ENCODE measurements at regions not wholly inside any gene's neighbourhood (a gene's known extent, or its start where the extent isn't known, plus 50 kb on each side); places are given as distances from the start of the nearest gene placed in this dataset.

DNA sequence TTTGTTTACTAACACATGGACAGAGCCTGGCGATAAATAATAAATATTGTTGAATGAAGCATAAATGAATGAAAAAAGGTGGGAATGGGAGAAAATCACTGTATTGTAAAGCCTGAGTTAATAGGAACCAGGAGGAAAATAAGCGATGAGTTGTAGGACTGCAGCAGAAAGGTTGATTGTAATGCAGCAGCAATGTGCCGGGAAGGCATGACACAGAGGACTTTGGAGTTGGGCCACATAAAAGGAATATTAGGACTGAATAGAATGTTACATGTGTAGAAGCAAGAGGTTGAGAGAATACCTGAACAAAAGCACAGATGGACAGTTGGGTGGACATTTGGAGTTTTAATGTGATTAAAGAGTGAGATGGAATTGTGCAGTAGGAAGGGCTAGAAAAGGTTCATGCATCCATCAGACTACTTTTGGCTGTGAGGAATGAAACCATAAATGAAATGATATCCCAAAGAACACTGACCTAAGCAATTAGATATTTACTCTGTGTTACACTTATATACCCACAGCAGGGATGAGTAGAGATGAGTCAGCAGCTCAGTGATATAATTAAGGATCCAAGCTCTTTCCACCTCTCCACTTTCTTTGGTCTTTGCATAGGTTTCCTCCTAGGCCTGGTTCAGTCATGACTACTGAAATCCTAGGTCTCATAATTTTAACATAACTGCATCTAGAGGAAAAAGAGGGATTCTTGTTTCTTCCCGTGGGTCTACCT lies 55.4 kb downstream of the CCER1 start:
- no peaks in the 10 kb centered on the region for H3K4me1 Mint-ChIP-seq (ENCODE audit: low read depth)
- no peaks in the 10 kb centered on the region for H3K9me3 Mint-ChIP-seq
- no peak overlapping the region for H3K4me3 Mint-ChIP-seq
- H3K27me3 Mint-ChIP-seq: peaks cover 8% of the 10 kb centered on the region
- H3K36me3 Mint-ChIP-seq (ENCODE audit: low read depth): no peaks in the 10 kb centered on the region
- no peak overlapping the region for H3K27ac Mint-ChIP-seq

DNA sequence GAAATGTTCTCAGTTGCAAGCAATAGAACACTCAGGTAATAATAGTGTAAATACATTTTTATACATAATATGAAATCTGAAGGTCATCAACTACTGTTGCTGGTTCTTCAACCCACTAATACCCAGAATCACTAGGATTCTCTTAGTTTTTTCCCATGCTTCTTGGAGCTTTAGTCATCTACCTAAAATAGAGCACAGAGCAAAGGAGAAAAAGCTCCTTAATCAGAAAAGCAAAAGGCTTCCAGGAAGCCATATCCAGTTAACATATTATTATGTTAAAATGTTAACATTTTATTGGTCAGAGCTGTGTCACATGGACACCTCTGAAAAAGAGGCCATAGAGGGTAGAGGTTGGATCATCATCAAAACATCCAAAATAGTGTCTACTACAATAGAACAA lies 57.0 kb downstream of the CCER1 start:
- no peaks in the 10 kb centered on the region for H3K9me3 Mint-ChIP-seq
- H3K27me3 Mint-ChIP-seq: peaks cover 13% of the 10 kb centered on the region
- no peak overlapping the region for H3K4me3 Mint-ChIP-seq
- no peaks in the 10 kb centered on the region for H3K4me1 Mint-ChIP-seq (ENCODE audit: low read depth)
- H3K36me3 Mint-ChIP-seq (ENCODE audit: low read depth): no peaks in the 10 kb centered on the region
- H3K27ac Mint-ChIP-seq: no peak overlapping the region

DNA sequence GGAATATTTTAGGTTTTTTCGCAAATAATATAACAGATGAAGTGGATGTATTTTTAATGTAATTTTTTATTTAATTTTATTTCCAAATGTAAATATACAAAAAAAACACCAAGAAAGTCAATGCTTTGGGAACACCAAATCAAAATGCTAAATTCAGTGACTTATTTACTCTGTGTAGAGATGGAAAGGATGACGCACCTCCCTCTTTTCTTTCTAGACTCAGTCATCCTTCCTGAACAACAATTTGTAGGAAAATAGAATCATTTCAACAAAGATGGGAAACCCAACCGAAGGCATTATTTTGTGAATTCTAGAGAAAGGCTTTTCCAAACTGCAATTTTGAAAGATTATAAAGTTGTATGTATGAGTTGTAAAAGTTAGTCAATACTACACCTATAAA lies 57.7 kb downstream of the CCER1 start:
- Mint-ChIP-seq H3K9me3 (no peaks in the 10 kb centered on the region), H3K27ac (no peak overlapping the region), H3K4me1 (ENCODE audit: low read depth) (no peaks in the 10 kb centered on the region), H3K36me3 (ENCODE audit: low read depth) (no peaks in the 10 kb centered on the region), H3K27me3 (peaks cover 18% of the 10 kb centered on the region), H3K4me3 (no peak overlapping the region)

DNA sequence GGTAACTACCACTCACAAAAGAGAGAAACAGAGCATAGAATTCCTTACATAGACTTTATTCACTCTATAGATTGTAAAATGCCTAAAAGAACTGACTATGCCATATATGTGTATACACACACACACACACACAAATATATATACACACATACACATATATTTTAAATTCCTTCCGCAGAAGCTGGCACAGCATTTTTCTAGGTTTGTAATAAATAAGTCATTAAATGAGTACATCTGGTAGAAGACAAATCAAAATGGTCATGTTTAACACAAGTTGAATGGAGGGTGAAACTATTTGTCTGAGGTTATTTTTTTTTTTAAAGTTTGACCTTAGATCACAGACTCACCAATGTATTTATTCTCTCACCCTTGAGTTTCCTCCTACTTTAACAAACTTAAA lies 58.2 kb downstream of the CCER1 start:
- no peak overlapping the region for H3K27ac Mint-ChIP-seq
- no peaks in the 10 kb centered on the region for H3K4me1 Mint-ChIP-seq (ENCODE audit: low read depth)
- no peaks in the 10 kb centered on the region for H3K9me3 Mint-ChIP-seq
- H3K27me3 Mint-ChIP-seq: peaks cover 22% of the 10 kb centered on the region
- no peaks in the 10 kb centered on the region for H3K36me3 Mint-ChIP-seq (ENCODE audit: low read depth)
- no peak overlapping the region for H3K4me3 Mint-ChIP-seq

DNA sequence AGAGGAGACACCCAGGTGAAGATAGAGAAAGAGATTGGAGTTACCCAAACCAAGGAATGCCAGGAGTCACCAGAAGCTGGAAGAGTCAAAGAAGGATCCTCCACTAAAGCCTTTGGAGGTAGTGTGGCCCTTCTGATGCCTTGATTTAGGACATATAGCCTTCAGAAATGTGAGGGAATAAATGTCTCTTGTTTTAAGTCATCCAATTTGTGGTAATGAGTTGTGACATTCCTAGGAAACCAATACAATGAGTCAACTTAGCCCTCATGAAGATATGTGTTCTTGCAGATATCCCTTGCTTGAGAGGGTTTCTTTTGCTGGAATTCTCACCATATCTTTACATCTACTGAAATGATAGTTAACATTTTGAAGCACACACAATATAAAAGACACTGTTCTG lies 58.8 kb downstream of the CCER1 start:
- Mint-ChIP-seq H3K9me3 (no peaks in the 10 kb centered on the region), H3K27ac (no peak overlapping the region), H3K36me3 (ENCODE audit: low read depth) (no peaks in the 10 kb centered on the region), H3K4me3 (no peak overlapping the region), H3K27me3 (peaks cover 22% of the 10 kb centered on the region), H3K4me1 (ENCODE audit: low read depth) (no peaks in the 10 kb centered on the region)

DNA sequence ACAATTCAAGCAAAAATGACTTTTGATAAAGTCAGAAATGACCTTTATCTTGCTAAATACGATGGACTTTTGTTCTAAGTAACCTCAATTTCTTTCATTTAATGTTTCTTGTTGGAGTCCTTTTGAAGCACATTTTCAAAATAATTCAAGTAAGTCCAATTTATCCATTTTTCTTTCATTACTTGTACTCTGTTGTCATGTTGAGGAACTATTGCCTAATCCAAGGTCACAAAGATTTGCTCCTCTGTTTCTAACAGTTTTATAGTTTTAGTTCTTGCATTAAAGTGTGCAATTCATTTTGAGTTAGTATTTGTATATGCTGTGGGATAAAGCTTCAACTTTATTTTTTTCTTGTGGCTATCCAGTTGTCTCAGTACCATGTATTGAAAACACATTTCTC lies 66.7 kb downstream of the CCER1 start:
- Mint-ChIP-seq H3K4me1 (ENCODE audit: low read depth) (no peaks in the 10 kb centered on the region), H3K27me3 (peaks cover 12% of the 10 kb centered on the region), H3K9me3 (peaks cover 3% of the 10 kb centered on the region), H3K36me3 (ENCODE audit: low read depth) (no peaks in the 10 kb centered on the region), H3K4me3 (no peak overlapping the region), H3K27ac (no peak overlapping the region)

DNA sequence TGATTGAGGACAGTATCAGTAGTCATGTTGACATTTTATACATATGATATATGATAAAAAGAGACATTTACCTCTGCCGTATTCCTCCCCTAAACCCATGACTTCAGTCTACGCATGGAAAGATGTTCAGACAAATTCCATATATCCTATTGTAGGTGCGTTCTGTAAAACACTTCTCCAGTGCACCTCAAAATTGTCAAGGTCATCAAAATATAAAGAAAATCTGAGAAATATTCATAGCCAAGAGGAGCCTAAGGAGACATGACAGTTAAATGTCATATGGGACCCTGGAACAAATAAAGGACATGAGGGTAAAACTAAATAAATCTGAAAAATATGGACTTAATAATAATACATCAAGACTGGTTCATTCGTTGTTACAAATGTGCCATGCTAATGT lies 71.5 kb downstream of the CCER1 start:
- Mint-ChIP-seq H3K4me1 (ENCODE audit: low read depth) (no peaks in the 10 kb centered on the region), H3K9me3 (peaks cover 4% of the 10 kb centered on the region), H3K4me3 (no peak overlapping the region), H3K36me3 (ENCODE audit: low read depth) (no peaks in the 10 kb centered on the region), H3K27ac (no peak overlapping the region), H3K27me3 (no peaks in the 10 kb centered on the region)

DNA sequence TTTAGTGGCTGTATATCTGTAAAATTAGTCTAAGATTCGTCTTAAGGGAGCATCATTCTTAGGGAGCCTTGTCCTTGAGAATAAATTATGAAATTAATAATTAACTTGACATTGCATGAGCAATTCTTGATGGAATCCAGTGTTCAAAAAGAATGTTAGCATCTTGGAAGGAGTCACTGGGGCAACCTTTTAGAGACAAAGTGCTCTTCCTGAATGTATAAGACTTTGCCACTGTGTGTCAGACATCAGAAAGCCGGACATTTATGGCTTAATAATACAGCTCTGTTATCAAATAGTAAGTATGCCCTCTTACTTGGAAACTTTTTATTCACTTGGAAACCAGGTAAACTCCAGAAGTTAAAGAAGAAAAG lies 83.3 kb downstream of the CCER1 start:
- no peak overlapping the region for H3K4me3 Mint-ChIP-seq
- no peaks in the 10 kb centered on the region for H3K36me3 Mint-ChIP-seq (ENCODE audit: low read depth)
- H3K4me1 Mint-ChIP-seq (ENCODE audit: low read depth): no peaks in the 10 kb centered on the region
- H3K27me3 Mint-ChIP-seq: no peaks in the 10 kb centered on the region
- no peaks in the 10 kb centered on the region for H3K9me3 Mint-ChIP-seq
- no peak overlapping the region for H3K27ac Mint-ChIP-seq

DNA sequence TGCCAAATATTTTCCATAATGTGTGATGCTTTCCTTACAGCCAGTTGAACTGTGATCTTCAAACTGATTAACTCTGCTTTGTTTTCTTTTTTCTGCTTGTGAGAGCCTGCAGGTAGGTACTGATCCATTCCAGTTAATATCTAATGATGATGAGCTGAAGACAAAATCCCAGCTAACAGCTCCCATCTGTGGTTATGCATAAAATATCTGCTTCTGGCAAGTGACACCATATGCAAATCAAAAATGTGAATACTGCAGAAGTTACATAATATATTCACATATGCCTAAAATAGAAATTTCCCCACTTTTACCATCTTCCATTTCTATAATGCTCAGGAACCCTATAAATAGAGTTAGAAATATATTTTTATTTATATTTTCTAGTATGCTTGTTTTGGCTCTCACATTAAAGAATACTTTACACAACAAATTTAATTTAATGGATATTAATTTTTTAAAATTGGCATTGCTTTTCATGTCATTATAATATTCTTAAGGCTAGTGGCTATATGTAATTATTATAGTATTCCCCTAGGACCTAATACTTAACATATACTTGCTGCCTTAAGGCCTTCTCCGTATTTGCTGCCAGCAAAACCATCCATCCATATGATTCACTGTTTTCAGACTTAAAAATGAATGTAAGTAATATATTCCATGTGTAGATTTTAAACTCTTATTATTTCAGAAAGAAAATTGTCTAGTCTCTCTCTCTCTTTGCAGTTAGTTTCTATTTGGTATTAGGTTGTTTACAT lies 83.8 kb downstream of the CCER1 start:
- Mint-ChIP-seq H3K36me3 (ENCODE audit: low read depth) (no peaks in the 10 kb centered on the region), H3K4me3 (no peak overlapping the region), H3K27ac (no peak overlapping the region), H3K27me3 (no peaks in the 10 kb centered on the region), H3K4me1 (ENCODE audit: low read depth) (no peaks in the 10 kb centered on the region), H3K9me3 (no peaks in the 10 kb centered on the region)

DNA sequence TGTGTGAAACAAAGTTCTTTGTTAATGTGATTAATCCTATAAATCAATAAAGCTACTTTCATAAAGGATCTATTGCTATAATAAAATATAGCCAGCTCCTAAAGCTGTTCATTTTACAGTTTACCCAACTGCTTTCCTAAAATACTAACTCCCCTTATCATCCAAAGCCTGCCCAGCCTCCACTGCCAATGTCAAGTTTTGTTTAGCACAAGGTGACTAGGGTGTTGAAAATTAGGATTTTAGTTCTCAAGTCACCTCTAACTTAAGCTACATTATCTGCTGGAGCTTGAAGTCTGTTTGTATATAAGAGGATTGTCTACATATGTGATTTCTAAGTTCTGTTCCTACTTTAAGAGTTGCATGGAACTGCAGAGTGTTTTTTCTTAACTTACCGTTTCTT lies 86.3 kb downstream of the CCER1 start:
- H3K4me3 Mint-ChIP-seq: no peak overlapping the region
- H3K27ac Mint-ChIP-seq: no peak overlapping the region
- no peaks in the 10 kb centered on the region for H3K27me3 Mint-ChIP-seq
- no peaks in the 10 kb centered on the region for H3K9me3 Mint-ChIP-seq
- no peaks in the 10 kb centered on the region for H3K36me3 Mint-ChIP-seq (ENCODE audit: low read depth)
- H3K4me1 Mint-ChIP-seq (ENCODE audit: low read depth): no peaks in the 10 kb centered on the region

DNA sequence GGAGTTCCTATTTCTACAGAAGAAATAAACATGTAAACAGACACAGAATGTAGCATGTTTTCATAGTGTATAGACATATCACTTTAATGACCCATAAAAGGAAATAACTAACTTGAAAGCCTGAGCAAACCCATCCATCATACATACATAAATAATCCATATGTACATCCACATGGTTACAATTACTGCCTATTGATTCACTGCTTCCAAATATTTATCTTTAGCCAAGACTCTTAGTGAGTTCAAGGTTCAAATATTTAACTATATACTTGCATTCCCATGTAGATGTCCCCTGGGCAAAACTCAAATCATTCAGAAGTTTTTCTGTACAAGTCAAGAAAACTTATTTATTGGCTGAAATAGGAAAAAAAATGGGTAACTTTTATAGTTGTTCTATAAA lies 95.4 kb downstream of the CCER1 start:
- Mint-ChIP-seq H3K4me1 (ENCODE audit: low read depth) (no peaks in the 10 kb centered on the region), H3K27ac (no peak overlapping the region), H3K9me3 (no peaks in the 10 kb centered on the region), H3K36me3 (ENCODE audit: low read depth) (no peaks in the 10 kb centered on the region), H3K27me3 (peaks cover 8% of the 10 kb centered on the region), H3K4me3 (no peak overlapping the region)

DNA sequence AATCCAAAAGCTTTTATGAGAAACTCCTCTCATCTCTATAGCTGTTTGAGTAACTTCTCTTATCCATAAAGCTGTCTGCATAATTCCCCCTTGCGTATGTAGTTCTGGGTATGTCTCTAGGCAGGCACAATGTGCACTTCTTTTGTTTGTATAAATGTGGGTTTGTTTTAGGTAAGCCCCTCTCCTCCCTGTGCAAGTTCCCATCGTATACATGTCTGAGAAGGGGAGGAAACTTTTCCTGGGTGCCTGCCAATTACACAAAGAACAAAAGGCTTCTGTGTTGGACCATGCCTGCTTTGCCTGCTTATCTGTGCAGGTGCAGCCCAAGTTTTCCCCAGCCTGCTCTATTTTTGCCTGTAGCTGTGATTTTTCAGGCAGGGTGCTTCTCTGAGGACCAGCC lies 96.7 kb downstream of the CCER1 start:
- Mint-ChIP-seq H3K4me3 (no peak overlapping the region), H3K4me1 (ENCODE audit: low read depth) (no peaks in the 10 kb centered on the region), H3K9me3 (no peaks in the 10 kb centered on the region), H3K36me3 (ENCODE audit: low read depth) (no peaks in the 10 kb centered on the region), H3K27me3 (peaks cover 8% of the 10 kb centered on the region), H3K27ac (no peak overlapping the region)

DNA sequence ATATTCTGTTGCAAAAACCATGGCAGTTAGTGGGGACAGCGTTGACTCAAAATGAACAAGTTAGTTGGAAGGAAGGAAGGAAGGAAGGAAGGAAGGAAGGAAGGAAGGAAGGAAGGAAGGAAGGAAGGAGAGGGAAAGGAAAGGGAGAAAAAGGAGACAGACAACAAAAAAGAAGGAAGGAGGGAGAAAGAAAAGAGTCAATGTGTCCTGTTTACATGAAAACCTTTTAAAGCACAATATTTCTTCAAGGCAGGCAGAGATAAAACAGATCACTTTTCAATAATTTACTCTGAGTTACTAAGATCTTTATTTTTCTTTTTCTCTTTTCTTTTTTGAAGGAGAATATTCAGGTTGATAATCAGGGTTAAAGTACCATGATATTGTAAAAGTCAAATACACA lies 99.4 kb downstream of the CCER1 start:
- no peaks in the 10 kb centered on the region for H3K36me3 Mint-ChIP-seq (ENCODE audit: low read depth)
- H3K4me1 Mint-ChIP-seq (ENCODE audit: low read depth): no peaks in the 10 kb centered on the region
- H3K4me3 Mint-ChIP-seq: no peak overlapping the region
- no peak overlapping the region for H3K27ac Mint-ChIP-seq
- H3K9me3 Mint-ChIP-seq: no peaks in the 10 kb centered on the region
- no peaks in the 10 kb centered on the region for H3K27me3 Mint-ChIP-seq

DNA sequence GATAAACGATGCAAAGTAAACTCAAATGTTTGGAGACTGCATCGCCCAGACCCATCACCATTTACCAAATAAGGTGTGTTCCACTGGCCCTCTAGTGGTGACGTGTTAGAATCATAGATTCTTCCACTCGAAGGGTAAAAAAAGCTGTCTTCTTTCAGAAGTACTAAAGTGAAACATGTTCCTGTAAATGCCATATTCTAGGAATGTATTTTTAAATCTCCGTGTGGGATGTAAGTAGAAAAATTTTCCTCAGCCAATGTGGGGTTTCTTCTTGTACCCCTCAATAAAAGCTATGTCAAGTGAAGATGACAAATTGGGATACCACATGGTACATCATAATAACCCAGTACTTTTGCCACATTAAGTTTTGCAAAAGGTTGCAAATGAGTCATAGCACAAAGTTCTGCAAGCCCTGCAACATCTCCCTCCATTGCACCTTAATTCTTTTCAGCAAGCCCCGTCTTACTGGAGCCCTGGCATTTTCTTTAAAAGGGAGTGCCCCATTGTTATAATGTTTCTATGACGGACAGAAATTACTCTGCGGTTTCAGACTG lies 100.8 kb downstream of the CCER1 start:
- Mint-ChIP-seq H3K27ac (no peak overlapping the region), H3K27me3 (no peaks in the 10 kb centered on the region), H3K9me3 (no peaks in the 10 kb centered on the region), H3K36me3 (ENCODE audit: low read depth) (no peaks in the 10 kb centered on the region), H3K4me1 (ENCODE audit: low read depth) (no peaks in the 10 kb centered on the region), H3K4me3 (no peak overlapping the region)

DNA sequence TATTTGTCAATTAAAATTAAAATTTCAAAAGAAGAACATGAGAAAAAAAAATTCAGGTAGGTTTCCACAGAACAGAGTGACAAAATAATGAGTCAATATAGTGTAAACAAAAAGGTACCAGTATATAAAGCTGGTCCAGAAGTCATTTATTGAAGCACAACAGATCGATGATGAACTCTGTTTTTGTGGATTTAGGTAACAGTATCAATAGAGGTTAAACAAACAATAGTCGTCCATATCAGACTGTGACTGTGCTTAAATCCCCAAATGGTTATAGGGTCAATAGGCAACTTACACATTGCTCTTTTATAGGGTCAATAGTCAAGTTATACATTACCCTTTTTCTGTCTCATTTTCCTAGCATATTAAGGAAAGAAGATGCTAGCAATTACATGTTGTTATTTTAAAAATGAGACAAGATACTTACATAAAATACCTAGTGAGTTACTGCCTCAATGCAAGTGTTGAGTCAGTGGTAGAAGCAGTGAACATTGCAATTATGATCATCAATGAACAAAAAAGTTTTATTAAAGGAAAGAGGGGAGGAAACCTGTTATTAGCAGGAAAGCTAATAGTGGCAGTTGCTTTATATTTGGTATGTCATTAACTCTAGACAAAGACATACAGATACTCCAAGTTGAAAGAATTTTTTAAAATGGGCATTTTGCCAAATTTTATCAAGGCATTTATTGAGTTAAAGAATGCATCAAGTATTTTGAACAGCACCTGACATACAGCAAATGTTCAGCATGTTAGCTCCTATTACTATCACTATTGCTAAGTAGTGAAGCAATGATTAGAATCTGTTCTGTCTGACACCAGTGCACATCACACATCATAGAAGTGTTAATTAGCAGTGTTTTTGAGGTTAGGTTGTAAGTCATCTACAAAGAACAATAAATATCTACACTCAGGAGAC lies 102.9 kb downstream of the CCER1 start:
- H3K4me3 Mint-ChIP-seq: no peak overlapping the region
- no peak overlapping the region for H3K27ac Mint-ChIP-seq
- H3K9me3 Mint-ChIP-seq: peaks cover 4% of the 10 kb centered on the region
- H3K4me1 Mint-ChIP-seq (ENCODE audit: low read depth): no peaks in the 10 kb centered on the region
- no peaks in the 10 kb centered on the region for H3K36me3 Mint-ChIP-seq (ENCODE audit: low read depth)
- no peaks in the 10 kb centered on the region for H3K27me3 Mint-ChIP-seq
